ENCODE measurements at regions not wholly inside any gene's neighbourhood (a gene's known extent, or its start where the extent isn't known, plus 50 kb on each side); places are given as distances from the start of the nearest gene placed in this dataset.

DNA sequence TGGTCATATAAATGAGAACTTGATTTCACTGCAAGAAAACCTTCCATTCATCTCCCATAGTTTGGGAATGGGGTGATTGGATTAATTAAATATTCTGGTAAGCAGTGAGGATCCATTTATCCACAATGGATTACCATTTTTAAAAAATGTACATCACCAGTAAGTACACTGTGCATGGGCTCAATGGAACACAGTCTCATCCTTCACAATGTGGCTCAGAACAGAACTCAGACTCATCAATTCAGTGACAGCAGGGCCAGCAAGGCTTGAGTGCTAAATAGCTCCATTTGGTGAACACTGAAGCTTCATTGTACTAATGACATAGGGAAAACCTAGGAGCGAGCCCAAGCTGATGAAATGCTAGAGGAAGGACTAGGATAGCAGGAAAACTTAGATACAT, 223.8 kb downstream of the CMPK2 start:
- TF ChIP-seq EZH2 (IDR thresholded peaks at IDR 0.05) (no peak), EZH2phosphoT487 (IDR thresholded peaks at IDR 0.05) (no peak)
- TF ChIP-seq, protein P1, sequence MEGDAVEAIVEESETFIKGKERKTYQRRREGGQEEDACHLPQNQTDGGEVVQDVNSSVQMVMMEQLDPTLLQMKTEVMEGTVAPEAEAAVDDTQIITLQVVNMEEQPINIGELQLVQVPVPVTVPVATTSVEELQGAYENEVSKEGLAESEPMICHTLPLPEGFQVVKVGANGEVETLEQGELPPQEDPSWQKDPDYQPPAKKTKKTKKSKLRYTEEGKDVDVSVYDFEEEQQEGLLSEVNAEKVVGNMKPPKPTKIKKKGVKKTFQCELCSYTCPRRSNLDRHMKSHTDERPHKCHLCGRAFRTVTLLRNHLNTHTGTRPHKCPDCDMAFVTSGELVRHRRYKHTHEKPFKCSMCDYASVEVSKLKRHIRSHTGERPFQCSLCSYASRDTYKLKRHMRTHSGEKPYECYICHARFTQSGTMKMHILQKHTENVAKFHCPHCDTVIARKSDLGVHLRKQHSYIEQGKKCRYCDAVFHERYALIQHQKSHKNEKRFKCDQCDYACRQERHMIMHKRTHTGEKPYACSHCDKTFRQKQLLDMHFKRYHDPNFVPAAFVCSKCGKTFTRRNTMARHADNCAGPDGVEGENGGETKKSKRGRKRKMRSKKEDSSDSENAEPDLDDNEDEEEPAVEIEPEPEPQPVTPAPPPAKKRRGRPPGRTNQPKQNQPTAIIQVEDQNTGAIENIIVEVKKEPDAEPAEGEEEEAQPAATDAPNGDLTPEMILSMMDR (IDR thresholded peaks at IDR 0.05) = no peak

Measured in neural progenitor cell (in vitro differentiated cells).